Endodermal cell (in vitro differentiated cells): ENCODE measurements at regions not wholly inside any gene's neighbourhood (a gene's known extent, or its start where the extent isn't known, plus 50 kb on each side); places are given as distances from the start of the nearest gene placed in this dataset.

Experiments used
- DNase-seq: peaks from one replicate; pipeline ENCODE4 v3.0.0-alpha.2; 2017
- H3K27ac ChIP-seq: 2 replicates; pipeline ENCODE4 v1.5.1; 2013; ENCODE audit warnings: mild to moderate bottlenecking, low read depth, low read length, moderate library complexity
- H3K27me3 ChIP-seq: 2 replicates; pipeline ENCODE4 v1.6.1; 2013; ENCODE audit warnings: mild to moderate bottlenecking, low read length, moderate library complexity; ENCODE audit not compliant: insufficient read depth, control insufficient read depth, poor library complexity, severe bottlenecking
- H3K36me3 ChIP-seq: 2 replicates; pipeline ENCODE4 v1.7.0; 2013; ENCODE audit warnings: mild to moderate bottlenecking, low read length, moderate library complexity; ENCODE audit not compliant: control insufficient read depth, insufficient read depth
- H3K4me1 ChIP-seq: one replicate; pipeline ENCODE4 v1.7.0; 2013; ENCODE audit warnings: low read length; ENCODE audit not compliant: control insufficient read depth, insufficient read depth
- H3K4me3 ChIP-seq: 2 replicates; pipeline ENCODE4 v1.5.1; 2013; ENCODE audit warnings: mild to moderate bottlenecking, low read length, moderate library complexity
- H3K9ac ChIP-seq: 2 replicates; pipeline ENCODE4 v1.6.1; 2013; ENCODE audit warnings: mild to moderate bottlenecking, low read length, moderate library complexity; ENCODE audit not compliant: poor library complexity, severe bottlenecking; ENCODE audit errors: extremely low read depth
- H3K9me3 ChIP-seq: 2 replicates; pipeline ENCODE4 v1.6.1; 2013; ENCODE audit warnings: mild to moderate bottlenecking, low read length, moderate library complexity; ENCODE audit not compliant: control insufficient read depth
- H3K27ac Mint-ChIP-seq: 2 replicates; pipeline ENCODE4 v1.8.0; 2020; ENCODE audit warnings: mixed read lengths
- H3K27me3 Mint-ChIP-seq: 2 replicates; pipeline ENCODE4 v1.8.0; 2021; ENCODE audit warnings: mild to moderate bottlenecking, mixed read lengths; ENCODE audit not compliant: insufficient read depth
- H3K36me3 Mint-ChIP-seq: 2 replicates; pipeline ENCODE4 v1.8.0; 2020; ENCODE audit warnings: low read depth, mixed read lengths
- H3K4me1 Mint-ChIP-seq: 2 replicates; pipeline ENCODE4 v1.8.0; 2020; ENCODE audit warnings: mixed read lengths
- H3K4me3 Mint-ChIP-seq: 2 replicates; pipeline ENCODE4 v1.8.0; 2020; ENCODE audit warnings: mild to moderate bottlenecking, moderate library complexity, mixed read lengths
- H3K9me3 Mint-ChIP-seq: 2 replicates; pipeline ENCODE4 v1.8.0; 2020; ENCODE audit warnings: mild to moderate bottlenecking, mixed read lengths
- WGBS, 2 experiments: methylation state at CpG; one replicate each; pipeline versions ENCODE4 v1.1.5 to v1.1.7; 2013; ENCODE audit warnings: missing lambda C conversion rate in 2 of 2, mixed read lengths in 1 of 2; ENCODE audit not compliant: insufficient coverage in 1 of 2, insufficient read length in 1 of 2; 5-methylcytosine and 5-hydroxymethylcytosine counted together
- TF ChIP-seq, protein P1 (sequence below): fragments of 200-600 bp; sonication (generic); conservative IDR thresholded peaks from 2 replicates; pipeline ENCODE4 v1.5.0; 2021; ENCODE audit warnings: antibody characterized with exemption, mild to moderate bottlenecking

DNA sequence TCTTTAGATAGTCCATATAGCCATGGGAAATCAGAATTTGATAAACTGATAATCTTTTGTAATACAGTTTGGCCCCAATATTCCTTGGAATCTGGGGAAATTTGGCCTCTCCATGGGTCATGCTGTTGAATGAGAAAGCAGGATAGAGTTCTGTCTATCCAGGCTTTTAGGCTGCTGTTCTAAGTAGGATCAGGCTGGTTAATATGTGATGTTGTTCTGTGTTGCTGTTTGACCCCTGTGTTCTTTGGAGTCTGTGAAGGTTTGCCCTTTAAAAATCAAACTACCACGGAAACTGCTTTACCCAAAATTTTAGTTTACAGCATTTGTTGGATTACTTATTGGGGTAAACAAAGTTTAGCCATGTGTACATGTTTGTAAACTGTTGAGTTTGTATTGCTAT lies 114.5 kb downstream of the ZNF330 start:
- Histone ChIP-seq H3K9ac (no peak overlapping the region), H3K27ac (no peak overlapping the region), H3K9me3 (no peaks in the 10 kb centered on the region), H3K4me3 (no peak overlapping the region), H3K36me3 (no peaks in the 10 kb centered on the region), H3K4me1 (no peaks in the 10 kb centered on the region), H3K27me3 (peaks cover 22% of the 10 kb centered on the region)
- H3K36me3 Mint-ChIP-seq, result no peaks in the 10 kb centered on the region
- DNase-seq, result no peak
- TF ChIP-seq, protein P1, sequence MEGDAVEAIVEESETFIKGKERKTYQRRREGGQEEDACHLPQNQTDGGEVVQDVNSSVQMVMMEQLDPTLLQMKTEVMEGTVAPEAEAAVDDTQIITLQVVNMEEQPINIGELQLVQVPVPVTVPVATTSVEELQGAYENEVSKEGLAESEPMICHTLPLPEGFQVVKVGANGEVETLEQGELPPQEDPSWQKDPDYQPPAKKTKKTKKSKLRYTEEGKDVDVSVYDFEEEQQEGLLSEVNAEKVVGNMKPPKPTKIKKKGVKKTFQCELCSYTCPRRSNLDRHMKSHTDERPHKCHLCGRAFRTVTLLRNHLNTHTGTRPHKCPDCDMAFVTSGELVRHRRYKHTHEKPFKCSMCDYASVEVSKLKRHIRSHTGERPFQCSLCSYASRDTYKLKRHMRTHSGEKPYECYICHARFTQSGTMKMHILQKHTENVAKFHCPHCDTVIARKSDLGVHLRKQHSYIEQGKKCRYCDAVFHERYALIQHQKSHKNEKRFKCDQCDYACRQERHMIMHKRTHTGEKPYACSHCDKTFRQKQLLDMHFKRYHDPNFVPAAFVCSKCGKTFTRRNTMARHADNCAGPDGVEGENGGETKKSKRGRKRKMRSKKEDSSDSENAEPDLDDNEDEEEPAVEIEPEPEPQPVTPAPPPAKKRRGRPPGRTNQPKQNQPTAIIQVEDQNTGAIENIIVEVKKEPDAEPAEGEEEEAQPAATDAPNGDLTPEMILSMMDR, result no peak
- no peak overlapping the region for H3K4me3 Mint-ChIP-seq
- no peak overlapping the region for H3K27ac Mint-ChIP-seq
- 100% methylated on average over 1 of the region's 1 CpG; no CpG with 5 or more reads in 1 of the 2 experiments for WGBS, 2 experiments
- no peaks in the 10 kb centered on the region for H3K9me3 Mint-ChIP-seq
- H3K27me3 Mint-ChIP-seq, result peaks cover 16% of the 10 kb centered on the region
- peaks cover 4% of the 10 kb centered on the region for H3K4me1 Mint-ChIP-seq

DNA sequence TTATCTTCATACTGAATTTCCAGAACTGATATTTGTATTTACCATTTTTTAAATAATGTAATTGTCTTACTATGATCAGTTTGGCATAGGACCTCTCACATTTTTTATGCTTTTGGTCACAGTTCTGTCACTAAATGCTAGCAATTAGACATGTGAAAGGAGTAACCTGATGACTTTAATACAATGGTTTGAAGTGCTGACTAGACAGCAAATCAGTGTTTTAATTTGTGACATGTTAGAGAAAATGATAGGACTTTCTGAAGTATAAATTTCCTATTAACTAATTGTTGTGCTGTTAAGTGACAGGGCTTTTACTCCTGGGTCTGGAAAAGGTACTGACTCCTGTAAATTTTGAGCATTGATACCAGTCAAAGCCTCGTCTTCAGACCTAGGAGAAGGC lies 117.5 kb downstream of the ZNF330 start:
- Mint-ChIP-seq H3K4me3 (no peak overlapping the region), H3K4me1 (peaks cover 4% of the 10 kb centered on the region), H3K36me3 (no peaks in the 10 kb centered on the region), H3K27ac (no peak overlapping the region), H3K9me3 (no peaks in the 10 kb centered on the region), H3K27me3 (peaks cover 14% of the 10 kb centered on the region)
- DNase-seq, result no peak
- no peaks in the 10 kb centered on the region for H3K36me3 ChIP-seq
- WGBS, 2 experiments, result 89 to 100% methylated on average over 1 of the region's 1 CpG
- no peak overlapping the region for H3K27ac ChIP-seq
- H3K4me1 ChIP-seq, result no peaks in the 10 kb centered on the region
- H3K9me3 ChIP-seq, result no peaks in the 10 kb centered on the region
- no peak overlapping the region for H3K9ac ChIP-seq
- H3K27me3 ChIP-seq, result peaks cover 13% of the 10 kb centered on the region
- TF ChIP-seq, protein P1, result no peak
- no peak overlapping the region for H3K4me3 ChIP-seq

DNA sequence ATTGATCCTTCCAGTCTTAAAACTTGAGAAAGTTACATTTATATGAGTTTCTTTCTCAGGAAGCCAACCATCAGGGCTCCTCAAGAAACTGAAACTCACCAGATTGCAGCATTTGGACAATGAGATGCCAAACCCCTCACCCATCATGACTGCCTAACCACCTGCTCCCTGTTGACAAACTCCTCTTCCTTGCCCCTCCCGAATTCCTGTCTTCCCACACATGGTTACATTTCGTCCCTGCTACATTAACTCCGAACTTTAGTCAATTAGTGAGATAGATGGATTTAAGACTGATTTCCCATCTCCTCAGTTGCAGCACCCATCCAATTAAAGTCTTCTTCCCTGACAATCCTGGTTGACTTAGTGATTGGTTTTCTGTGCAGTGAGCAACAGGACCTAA lies 118.7 kb downstream of the ZNF330 start:
- no peak overlapping the region for H3K4me3 Mint-ChIP-seq
- TF ChIP-seq, protein P1, result no peak
- Histone ChIP-seq H3K9ac (no peak overlapping the region), H3K27me3 (peaks cover 4% of the 10 kb centered on the region), H3K27ac (no peak overlapping the region), H3K9me3 (no peaks in the 10 kb centered on the region), H3K4me1 (no peaks in the 10 kb centered on the region), H3K4me3 (no peak overlapping the region), H3K36me3 (no peaks in the 10 kb centered on the region)
- H3K4me1 Mint-ChIP-seq, result peaks cover 3% of the 10 kb centered on the region
- peaks cover 10% of the 10 kb centered on the region for H3K27me3 Mint-ChIP-seq
- DNase-seq, result no peak
- H3K27ac Mint-ChIP-seq, result no peak overlapping the region
- no peaks in the 10 kb centered on the region for H3K9me3 Mint-ChIP-seq
- WGBS, 2 experiments, result 91% methylated on average over 3 of the region's 3 CpGs; no CpG with 5 or more reads in 1 of the 2 experiments
- no peaks in the 10 kb centered on the region for H3K36me3 Mint-ChIP-seq
